Mammary epithelial cell (primary cell): ENCODE measurements at regions not wholly inside any gene's neighbourhood (a gene's known extent, or its start where the extent isn't known, plus 50 kb on each side); places are given as distances from the start of the nearest gene placed in this dataset.

Source experiments
- EZH2 ChIP-seq: IDR thresholded peaks from 2 replicates; pipeline ENCODE4 v1.6.1; 2012; ENCODE audit warnings: low read length, inconsistent platforms, borderline replicate concordance
- TF ChIP-seq, protein P1 (sequence below), 2 donors: IDR thresholded peaks in 1 of 2; conservative IDR thresholded peaks in 1 of 2; 2 replicates each; pipeline ENCODE4 v1.5.1; 2011 to 2012; ENCODE audit warnings: inconsistent platforms in 2 of 2, low read length in 2 of 2, mild to moderate bottlenecking in 2 of 2, control low read depth in 1 of 2, low read depth in 1 of 2; ENCODE audit not compliant: insufficient read depth in 1 of 2; ENCODE audit errors: extremely low read depth in 1 of 2

DNA sequence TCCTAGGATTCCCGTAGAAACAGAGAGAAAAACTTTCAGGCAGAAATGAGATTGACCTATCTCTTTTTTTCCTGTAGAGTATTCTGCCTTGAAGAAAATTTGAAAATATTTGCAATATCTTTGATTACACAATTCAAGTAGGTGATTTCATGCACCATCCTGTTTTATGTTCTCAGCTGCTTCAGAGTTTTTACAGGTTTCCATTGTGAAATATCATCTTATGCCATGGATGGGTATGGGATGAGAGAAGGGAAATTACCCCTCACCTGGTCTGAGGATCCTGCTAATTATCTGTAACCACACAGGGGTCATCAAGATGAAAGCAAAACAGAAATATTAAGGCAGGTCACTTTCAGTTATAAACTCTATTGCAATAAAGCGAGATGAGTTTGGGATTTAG lies 264.8 kb downstream of the TXNL1 start:
- TF ChIP-seq, protein P1, sequence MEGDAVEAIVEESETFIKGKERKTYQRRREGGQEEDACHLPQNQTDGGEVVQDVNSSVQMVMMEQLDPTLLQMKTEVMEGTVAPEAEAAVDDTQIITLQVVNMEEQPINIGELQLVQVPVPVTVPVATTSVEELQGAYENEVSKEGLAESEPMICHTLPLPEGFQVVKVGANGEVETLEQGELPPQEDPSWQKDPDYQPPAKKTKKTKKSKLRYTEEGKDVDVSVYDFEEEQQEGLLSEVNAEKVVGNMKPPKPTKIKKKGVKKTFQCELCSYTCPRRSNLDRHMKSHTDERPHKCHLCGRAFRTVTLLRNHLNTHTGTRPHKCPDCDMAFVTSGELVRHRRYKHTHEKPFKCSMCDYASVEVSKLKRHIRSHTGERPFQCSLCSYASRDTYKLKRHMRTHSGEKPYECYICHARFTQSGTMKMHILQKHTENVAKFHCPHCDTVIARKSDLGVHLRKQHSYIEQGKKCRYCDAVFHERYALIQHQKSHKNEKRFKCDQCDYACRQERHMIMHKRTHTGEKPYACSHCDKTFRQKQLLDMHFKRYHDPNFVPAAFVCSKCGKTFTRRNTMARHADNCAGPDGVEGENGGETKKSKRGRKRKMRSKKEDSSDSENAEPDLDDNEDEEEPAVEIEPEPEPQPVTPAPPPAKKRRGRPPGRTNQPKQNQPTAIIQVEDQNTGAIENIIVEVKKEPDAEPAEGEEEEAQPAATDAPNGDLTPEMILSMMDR (conservative IDR thresholded peaks at IDR 0.05 in 1 of 2, IDR thresholded peaks at IDR 0.05 in 1 of 2; ENCODE audit: extremely low read depth in 1 of 2, insufficient read depth in 1 of 2, low read depth in 1 of 2, low read length in 2 of 2), result no peak
- TF ChIP-seq EZH2, result no peak
